Stimulated activated CD8-positive, alpha-beta memory T cell treated with anti-CD3 and anti-CD28 coated beads, Interleukin-7, amount 100 ng/mL, for 4 hours (primary cell): ENCODE measurements at regions not wholly inside any gene's neighbourhood (a gene's known extent, or its start where the extent isn't known, plus 50 kb on each side); places are given as distances from the start of the nearest gene placed in this dataset.

Source experiments
- DNase-seq, 2 donors: peaks; one replicate each; pipeline ENCODE4 v3.0.0-alpha.2; 2020; ENCODE audit warnings: low read depth in 2 of 2

- no peak for DNase-seq
These were observed 500.1 kb downstream of the BRD1 start for GRCh38 chr22:49327411-49328117.

GRCh38 chr22:49326558-49326957 lies 501.1 kb downstream of the BRD1 start:
- no peak for DNase-seq

GRCh38 chr22:49325531-49326395 lies 501.9 kb downstream of the BRD1 start:
- DNase-seq = no peak

DNA sequence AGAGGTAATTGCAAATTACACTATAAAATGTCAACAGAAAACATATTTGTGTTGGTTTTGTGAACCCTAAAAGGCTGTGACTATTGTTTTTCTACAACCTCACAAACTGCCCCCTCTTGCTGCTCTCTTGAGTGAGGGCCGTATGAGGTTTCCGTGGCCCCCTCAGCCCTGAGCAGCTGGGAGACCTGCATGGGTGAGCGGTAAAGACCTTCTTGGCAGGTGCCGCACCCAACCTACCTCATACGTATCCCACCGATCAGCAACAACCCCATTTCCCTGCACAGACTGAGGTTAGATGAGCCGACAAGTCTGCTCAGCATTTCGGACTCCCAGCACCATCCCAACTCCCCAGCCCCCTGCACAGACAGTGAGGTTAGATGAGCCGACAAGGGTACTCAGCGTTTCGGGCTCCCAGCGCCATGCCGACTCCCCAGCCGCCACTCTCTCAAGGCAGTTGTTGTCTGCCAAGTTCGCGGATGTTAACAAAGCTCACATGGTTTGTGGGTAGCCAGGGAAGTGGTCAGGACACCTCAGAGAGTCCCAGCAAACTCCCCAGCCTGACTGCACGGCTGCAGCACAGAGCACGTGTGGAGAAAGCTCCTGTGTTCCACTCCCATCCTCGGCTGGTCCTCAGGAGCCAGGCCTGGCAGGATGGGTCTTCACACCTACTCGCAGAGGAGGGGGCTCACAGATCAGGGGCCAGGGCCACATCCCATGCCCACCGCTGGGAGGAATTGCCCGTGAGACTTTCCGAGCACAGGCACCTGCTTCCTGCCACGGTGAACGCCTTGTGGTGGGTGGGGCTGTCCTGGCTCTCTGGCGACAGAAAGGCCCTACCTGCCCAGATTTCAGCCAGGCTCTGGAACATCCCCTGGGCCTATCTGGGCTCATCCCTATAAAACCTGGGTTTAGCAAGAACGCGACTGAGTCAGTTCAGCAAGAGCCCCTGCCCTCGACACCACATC lies 502.9 kb downstream of the BRD1 start:
- no peak for DNase-seq

DNA sequence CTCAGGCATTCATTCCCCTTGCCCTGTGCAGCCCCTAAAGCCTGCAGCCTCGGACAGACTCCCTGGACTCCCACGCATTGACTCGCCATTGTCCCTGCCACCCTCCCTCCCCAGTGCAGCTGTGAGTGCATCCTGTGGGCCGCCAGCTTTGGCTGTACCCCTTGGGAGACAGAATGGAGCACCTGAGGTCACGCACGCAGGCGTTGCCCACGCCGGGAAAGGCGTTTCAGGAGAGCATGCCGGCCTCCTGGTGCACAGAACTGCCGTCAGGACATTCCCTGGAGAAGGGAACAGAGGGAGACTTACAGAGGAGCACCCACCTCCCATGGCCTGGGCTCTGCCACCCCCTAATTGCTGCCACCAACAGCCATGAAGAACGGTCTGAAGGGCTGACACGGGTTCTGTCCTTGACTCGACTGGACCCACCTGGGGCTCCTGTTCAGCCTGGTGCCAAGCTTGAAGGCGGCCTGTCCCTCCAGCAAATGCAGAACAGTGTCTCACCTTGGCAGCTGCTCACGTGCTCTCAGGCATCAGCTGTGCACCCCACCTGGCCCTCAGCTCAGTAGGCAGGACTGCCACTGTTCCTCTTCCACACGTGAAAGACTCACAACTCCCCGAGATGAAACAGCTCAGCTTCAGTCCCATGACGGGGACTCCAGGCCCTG lies 503.8 kb downstream of the BRD1 start:
- no peak for DNase-seq

- no peak for DNase-seq
These were observed 504.6 kb downstream of the BRD1 start for GRCh38 chr22:49322861-49323622.

GRCh38 chr22:49322231-49322630 lies 505.4 kb downstream of the BRD1 start:
- no peak for DNase-seq

DNA sequence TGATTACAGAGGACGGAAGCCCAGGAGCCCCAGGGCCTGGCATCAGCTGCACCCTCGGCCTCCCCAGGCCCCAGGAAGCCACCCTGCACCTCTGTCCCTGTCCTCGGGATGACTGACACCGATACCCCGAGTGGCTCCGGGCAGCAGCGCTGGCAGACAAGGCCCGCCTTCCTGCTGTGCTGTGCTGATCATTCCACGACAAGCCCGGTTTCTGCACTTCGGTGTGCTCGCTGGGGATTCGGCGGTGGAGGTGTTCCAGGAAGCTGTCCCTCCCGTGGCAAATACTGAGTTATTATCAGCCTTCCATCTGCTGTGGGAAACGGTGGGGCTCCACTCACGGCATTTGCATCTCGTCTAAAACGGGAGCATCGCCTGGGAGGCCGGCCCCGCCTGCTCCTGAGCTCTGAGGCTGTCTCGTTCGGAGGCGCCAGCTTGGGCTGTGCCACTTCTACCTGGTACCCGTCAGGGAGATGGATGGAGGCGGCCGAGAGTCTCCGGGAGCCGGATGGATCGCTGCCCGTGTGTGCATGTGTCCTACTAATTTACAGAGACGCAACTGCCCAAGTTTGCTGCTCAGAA lies 506.1 kb downstream of the BRD1 start:
- no peak for DNase-seq

DNA sequence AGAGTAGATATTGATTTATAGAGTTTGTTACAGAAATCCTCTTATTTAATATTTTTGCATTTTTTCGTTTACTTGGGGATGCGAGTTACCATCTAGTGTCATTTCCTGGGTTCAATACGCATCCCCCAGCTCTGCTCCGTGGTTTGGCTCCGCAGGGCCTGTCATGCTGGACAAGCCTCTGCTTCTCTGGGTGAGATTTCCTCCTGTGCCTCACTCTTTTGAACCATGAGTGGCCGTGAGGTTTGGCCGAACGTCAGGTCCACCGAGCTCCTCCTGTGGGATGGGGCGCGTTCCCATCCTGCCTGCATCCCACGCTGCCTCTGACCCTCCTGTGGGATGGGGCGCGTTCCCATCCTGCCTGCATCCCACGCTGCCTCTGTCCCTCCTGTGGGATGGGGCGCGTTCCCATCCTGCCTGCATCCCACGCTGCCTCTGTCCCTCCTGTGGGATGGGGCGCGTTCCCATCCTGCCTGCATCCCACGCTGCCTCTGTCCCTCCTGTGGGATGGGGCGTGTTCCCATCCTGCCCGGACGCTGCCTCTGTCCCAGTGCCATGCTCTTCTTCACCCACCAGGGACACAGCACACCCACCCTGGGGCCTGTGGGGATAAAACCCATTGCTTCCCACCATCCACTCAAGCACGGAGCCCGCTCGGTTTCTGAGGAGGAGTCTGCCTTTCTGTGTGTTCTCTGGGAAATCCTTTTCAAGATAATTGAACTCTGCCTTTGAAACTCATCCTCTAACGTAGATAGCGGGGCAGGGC lies 506.8 kb downstream of the BRD1 start:
- DNase-seq = no peak

GRCh38 chr22:49317369-49317768 lies 510.3 kb downstream of the BRD1 start:
- DNase-seq = no peak

- DNase-seq = no peak
These were observed 515.1 kb downstream of the BRD1 start for GRCh38 chr22:49312601-49313000.

GRCh38 chr22:49310354-49310753 lies 517.3 kb downstream of the BRD1 start:
- DNase-seq = no peak

GRCh38 chr22:49308300-49308699 lies 519.4 kb downstream of the BRD1 start:
- no peak for DNase-seq

DNA sequence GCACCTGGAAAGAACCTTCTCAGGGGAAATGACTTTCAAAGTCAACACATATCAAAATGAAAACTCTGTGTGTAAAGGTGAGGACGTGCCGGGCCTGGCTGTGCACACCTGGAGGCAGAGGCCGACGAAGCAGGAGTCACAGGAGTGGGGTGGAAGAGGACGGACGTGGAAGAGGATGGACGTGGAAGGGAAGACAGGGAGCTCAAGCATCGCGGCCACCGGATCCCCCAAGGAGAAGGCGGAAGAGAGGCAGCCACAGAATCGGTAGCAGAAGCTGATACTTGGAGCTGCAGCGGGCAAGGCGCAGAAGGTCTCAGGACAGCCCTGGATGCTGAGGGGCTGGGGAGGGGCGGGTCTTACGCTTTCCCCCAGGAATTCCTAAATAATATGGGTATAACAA lies 519.8 kb downstream of the BRD1 start:
- DNase-seq = no peak

DNA sequence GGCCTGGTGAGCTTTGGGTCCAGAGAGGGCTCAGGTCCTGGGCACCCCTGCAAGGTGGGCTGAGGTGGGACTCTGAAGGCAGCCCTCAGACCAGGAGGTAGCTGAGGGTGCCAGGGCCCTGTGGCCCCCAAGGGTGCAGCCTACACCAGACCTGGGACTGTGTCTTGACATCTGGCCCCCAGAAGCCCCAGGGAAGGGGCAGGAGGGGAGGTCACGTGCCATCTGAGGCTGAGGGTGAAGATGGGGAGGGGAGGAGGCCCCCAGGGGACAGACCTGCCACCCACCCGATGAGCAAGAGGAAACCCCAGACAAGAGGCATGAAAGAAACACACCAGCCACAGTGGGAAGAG lies 520.2 kb downstream of the BRD1 start:
- no peak for DNase-seq

GRCh38 chr22:49306632-49307480 lies 520.8 kb downstream of the BRD1 start:
- DNase-seq = no peak

DNA sequence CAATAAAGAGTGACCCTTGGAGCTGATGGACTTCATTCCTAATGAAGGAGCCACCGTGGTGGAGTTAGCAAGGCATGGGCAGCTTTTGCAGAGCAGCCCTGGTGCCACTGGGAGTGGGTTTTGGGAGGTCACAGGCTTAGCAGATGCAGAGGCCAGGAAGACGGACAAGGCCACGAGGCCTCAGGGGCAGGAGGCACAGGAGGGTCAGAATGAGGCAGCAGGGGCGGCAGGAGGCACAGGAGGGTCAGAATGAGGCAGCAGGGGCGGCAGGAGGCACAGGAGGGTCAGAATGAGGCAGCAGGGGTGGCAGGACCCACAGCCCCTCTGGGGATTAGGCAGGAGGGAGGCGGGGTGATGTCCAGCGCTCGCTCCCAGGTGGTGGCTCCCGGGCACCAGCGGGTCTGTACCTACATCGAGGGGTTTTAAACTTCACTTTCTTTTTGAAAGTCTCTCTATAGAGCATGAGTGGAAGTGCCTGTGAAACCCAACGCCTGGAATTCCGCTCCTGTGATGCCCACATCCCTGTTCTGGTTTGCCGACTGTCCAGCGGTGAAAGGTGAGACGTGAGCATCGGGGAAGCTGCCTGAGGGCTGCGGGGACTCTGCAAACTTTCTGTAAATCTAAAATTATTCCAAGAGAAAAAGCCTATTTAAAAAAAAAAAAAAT lies 521.6 kb downstream of the BRD1 start:
- no peak for DNase-seq
